Caco-2 (cell line): ENCODE measurements at regions not wholly inside any gene's neighbourhood (a gene's known extent, or its start where the extent isn't known, plus 50 kb on each side); places are given as distances from the start of the nearest gene placed in this dataset.

Experiments used
- BruUV-seq: library from RNA; stranded (reverse); fragments of 400-500 nt; replicated peaks from 2 replicates; lab custom pipeline; 2021; lab: Mats Ljungman, UMichigan
- CTCF ChIA-PET: fragments of 300-600 bp; sonication (Branson Sonifier 250); formaldehyde crosslinking; loops from one replicate; lab custom pipeline; 2022; ENCODE audit warnings: antibody characterized with exemption; lab: Charles Lee
- POLR2A ChIA-PET: fragments of 300-600 bp; sonication (Branson Sonifier 250); formaldehyde crosslinking; loops from one replicate; lab custom pipeline; 2022; ENCODE audit warnings: antibody characterized with exemption; lab: Charles Lee
- DNase-seq, 2 experiments: peaks; one replicate each; pipeline versions ENCODE4 v3.0.0 to v3.0.0-alpha.2; 2020 to 2022
- H3K27me3 ChIP-seq: replicated peaks from 2 replicates; pipeline ENCODE4 v1.6.0; 2011; ENCODE audit warnings: low read length; ENCODE audit not compliant: control insufficient read depth, insufficient read depth
- H3K36me3 ChIP-seq: 2 replicates; pipeline ENCODE4 v1.5.1; 2011; ENCODE audit warnings: low read length; ENCODE audit not compliant: control insufficient read depth, insufficient read depth
- H3K4me1 ChIP-seq: fragments of 250-450 bp; sonication (Bioruptor Pico); 2 replicates; pipeline ENCODE4 v1.5.1; 2020; ENCODE audit warnings: mild to moderate bottlenecking
- H3K4me3 ChIP-seq: 2 replicates; pipeline ENCODE4 v1.5.1; 2011; ENCODE audit warnings: low read depth, mild to moderate bottlenecking, control low read depth, low read length
- H3K9me3 ChIP-seq: fragments of 250-450 bp; sonication (Bioruptor Pico); 2 replicates; pipeline ENCODE4 v1.5.1; 2020; ENCODE audit warnings: mild to moderate bottlenecking, moderate library complexity
- H3K27ac Mint-ChIP-seq: one replicate; pipeline ENCODE4 v1.8.0; 2022; ENCODE audit warnings: mixed read lengths; ENCODE audit not compliant: unreplicated experiment
- H3K27me3 Mint-ChIP-seq: one replicate; pipeline ENCODE4 v1.8.0; 2022; ENCODE audit warnings: mixed read lengths; ENCODE audit not compliant: insufficient read depth, unreplicated experiment
- H3K36me3 Mint-ChIP-seq: one replicate; pipeline ENCODE4 v1.8.0; 2022; ENCODE audit warnings: mild to moderate bottlenecking, mixed read lengths; ENCODE audit not compliant: insufficient read depth, unreplicated experiment
- H3K4me1 Mint-ChIP-seq: one replicate; pipeline ENCODE4 v1.8.0; 2022; ENCODE audit warnings: low read depth, mixed read lengths; ENCODE audit not compliant: unreplicated experiment
- H3K4me3 Mint-ChIP-seq: one replicate; pipeline ENCODE4 v1.8.0; 2022; ENCODE audit warnings: mild to moderate bottlenecking, moderate library complexity, mixed read lengths; ENCODE audit not compliant: unreplicated experiment
- H3K9me3 Mint-ChIP-seq: one replicate; pipeline ENCODE4 v1.8.0; 2022; ENCODE audit warnings: mixed read lengths; ENCODE audit not compliant: unreplicated experiment
- intact Hi-C: fragments of 100-400 bp; cut with micrococcal nuclease; formaldehyde crosslinking; loops from one replicate; pipeline ENCODE4 v1.10.0; 2022; ENCODE audit not compliant: unreplicated experiment
- TF ChIP-seq, protein P1 (sequence below), 2 experiments: fragments of 200-600 bp in 1 of 2; IDR thresholded peaks; 1 replicate in 1 of 2; 2 replicates in 1 of 2; pipeline versions ENCODE4 v1.5.1 to v1.8.0; 2011 to 2022; ENCODE audit warnings: antibody characterized with exemption in 1 of 2, control low read depth in 1 of 2, inconsistent platforms in 1 of 2, low read depth in 1 of 2, low read length in 1 of 2, mild to moderate bottlenecking in 1 of 2, moderate library complexity in 1 of 2; ENCODE audit not compliant: insufficient read depth in 1 of 2, severe bottlenecking in 1 of 2, unreplicated experiment in 1 of 2

GRCh38 chrX:54615109-54615508, 85.1 kb downstream of the GNL3L start:
- no peaks in the 10 kb centered on the region for H3K27me3 Mint-ChIP-seq
- Histone ChIP-seq H3K27me3 (no peaks in the 10 kb centered on the region), H3K4me1 (no peaks in the 10 kb centered on the region), H3K4me3 (no peak overlapping the region), H3K36me3 (no peaks in the 10 kb centered on the region), H3K9me3 (no peaks in the 10 kb centered on the region)
- intact Hi-C loops: no loop called here
- no peak for DNase-seq
- ChIA-PET POLR2A (no interaction called here), CTCF (no interaction called here)
- BruUV-seq: no TSS peak
- H3K9me3 Mint-ChIP-seq: peaks cover 10% of the 10 kb centered on the region
- TF ChIP-seq, protein P1, sequence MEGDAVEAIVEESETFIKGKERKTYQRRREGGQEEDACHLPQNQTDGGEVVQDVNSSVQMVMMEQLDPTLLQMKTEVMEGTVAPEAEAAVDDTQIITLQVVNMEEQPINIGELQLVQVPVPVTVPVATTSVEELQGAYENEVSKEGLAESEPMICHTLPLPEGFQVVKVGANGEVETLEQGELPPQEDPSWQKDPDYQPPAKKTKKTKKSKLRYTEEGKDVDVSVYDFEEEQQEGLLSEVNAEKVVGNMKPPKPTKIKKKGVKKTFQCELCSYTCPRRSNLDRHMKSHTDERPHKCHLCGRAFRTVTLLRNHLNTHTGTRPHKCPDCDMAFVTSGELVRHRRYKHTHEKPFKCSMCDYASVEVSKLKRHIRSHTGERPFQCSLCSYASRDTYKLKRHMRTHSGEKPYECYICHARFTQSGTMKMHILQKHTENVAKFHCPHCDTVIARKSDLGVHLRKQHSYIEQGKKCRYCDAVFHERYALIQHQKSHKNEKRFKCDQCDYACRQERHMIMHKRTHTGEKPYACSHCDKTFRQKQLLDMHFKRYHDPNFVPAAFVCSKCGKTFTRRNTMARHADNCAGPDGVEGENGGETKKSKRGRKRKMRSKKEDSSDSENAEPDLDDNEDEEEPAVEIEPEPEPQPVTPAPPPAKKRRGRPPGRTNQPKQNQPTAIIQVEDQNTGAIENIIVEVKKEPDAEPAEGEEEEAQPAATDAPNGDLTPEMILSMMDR (IDR thresholded peaks at IDR 0.05; ENCODE audit: insufficient read depth in 1 of 2, low read depth in 1 of 2, low read length in 1 of 2, severe bottlenecking in 1 of 2, unreplicated experiment in 1 of 2): no peak
- no peaks in the 10 kb centered on the region for H3K4me1 Mint-ChIP-seq
- H3K36me3 Mint-ChIP-seq: no peaks in the 10 kb centered on the region
- H3K4me3 Mint-ChIP-seq: no peak overlapping the region
- no peak overlapping the region for H3K27ac Mint-ChIP-seq

GRCh38 chrX:54633641-54634040, 103.6 kb downstream of the GNL3L start:
- Histone ChIP-seq H3K36me3 (no peaks in the 10 kb centered on the region), H3K9me3 (no peaks in the 10 kb centered on the region), H3K4me1 (no peaks in the 10 kb centered on the region), H3K27me3 (no peaks in the 10 kb centered on the region), H3K4me3 (no peak overlapping the region)
- no peak for DNase-seq
- no peak overlapping the region for H3K27ac Mint-ChIP-seq
- H3K9me3 Mint-ChIP-seq: peaks cover 9% of the 10 kb centered on the region
- H3K4me3 Mint-ChIP-seq: no peak overlapping the region
- POLR2A ChIA-PET: no interaction called here
- intact Hi-C loops: no loop called here
- TF ChIP-seq, protein P1 (IDR thresholded peaks at IDR 0.05; ENCODE audit: insufficient read depth in 1 of 2, low read depth in 1 of 2, low read length in 1 of 2, severe bottlenecking in 1 of 2, unreplicated experiment in 1 of 2): no peak
- no peaks in the 10 kb centered on the region for H3K36me3 Mint-ChIP-seq
- H3K27me3 Mint-ChIP-seq: no peaks in the 10 kb centered on the region
- BruUV-seq: no TSS peak
- CTCF ChIA-PET: no interaction called here
- H3K4me1 Mint-ChIP-seq: peaks cover 6% of the 10 kb centered on the region

- TF ChIP-seq, protein P1 (IDR thresholded peaks at IDR 0.05; ENCODE audit: insufficient read depth in 1 of 2, low read depth in 1 of 2, low read length in 1 of 2, severe bottlenecking in 1 of 2, unreplicated experiment in 1 of 2): no peak
- no peak for DNase-seq
- TSS peak; percentile 97 for BruUV-seq
- H3K9me3 ChIP-seq: no peaks in the 10 kb centered on the region
- CTCF ChIA-PET: interaction anchor here (0.7 to 1.2 kb wide), 3 partner anchors 148 to 361 kb away, joined by 4 to 10 read pairs (median 5); partner anchors contain the start of gene APEX2
- no peaks in the 10 kb centered on the region for H3K4me1 ChIP-seq
- H3K27ac Mint-ChIP-seq: peak overlapping the region; percentile 90
- no peaks in the 10 kb centered on the region for H3K9me3 Mint-ChIP-seq
- H3K36me3 ChIP-seq: no peaks in the 10 kb centered on the region
- peaks cover 6% of the 10 kb centered on the region for H3K36me3 Mint-ChIP-seq
- intact Hi-C loops: loop anchor here (2.0 to 5.0 kb wide), 2 partner anchors 170 to 523 kb away; no protein-coding TSS in a partner anchor
- peak overlapping the region; percentile 79 for H3K4me3 Mint-ChIP-seq
- peaks cover 5% of the 10 kb centered on the region for H3K4me1 Mint-ChIP-seq
- H3K4me3 ChIP-seq: peak overlapping the region; percentile 21
- H3K27me3 Mint-ChIP-seq: no peaks in the 10 kb centered on the region
- no peaks in the 10 kb centered on the region for H3K27me3 ChIP-seq
- POLR2A ChIA-PET: interaction anchor here (0.6 to 1.4 kb wide), 3 partner anchors 142 to 199 kb away, joined by 3 to 6 read pairs (median 3); partner anchors contain the start of gene TSR2
Observed at GRCh38 chrX:54639018-54639345, 109.0 kb downstream of the GNL3L start.
